WTC11 (cell line): ENCODE measurements at regions not wholly inside any gene's neighbourhood (a gene's known extent, or its start where the extent isn't known, plus 50 kb on each side); places are given as distances from the start of the nearest gene placed in this dataset.

Experiments
- ATAC-seq: fragments of 200-7000 bp; cut with Tn5 transposase; 2 replicates; pipeline ENCODE4 v1.10.0; 2021; ENCODE audit warnings: mild to moderate bottlenecking, moderate library complexity
- CTCF ChIA-PET: fragments of 300-600 bp; sonication (Branson Sonifier 250); formaldehyde crosslinking; loops from one replicate; lab custom pipeline; 2021; ENCODE audit warnings: antibody characterized with exemption; lab: Charles Lee
- POLR2A ChIA-PET: fragments of 350-600 bp; sonication (Branson Sonifier 250); formaldehyde crosslinking; loops from one replicate; lab custom pipeline; 2021; ENCODE audit warnings: antibody characterized with exemption; lab: Charles Lee
- DNase-seq: peaks from one replicate; pipeline ENCODE4 v3.0.0; 2021; ENCODE audit warnings: low spot score
- H3K27ac Mint-ChIP-seq: 2 replicates; pipeline ENCODE4 v1.8.0; 2021; ENCODE audit warnings: mixed read lengths
- H3K27me3 Mint-ChIP-seq: 2 replicates; pipeline ENCODE4 v1.8.0; 2021; ENCODE audit warnings: low read depth, mild to moderate bottlenecking, moderate library complexity, mixed read lengths
- H3K36me3 Mint-ChIP-seq: 2 replicates; pipeline ENCODE4 v1.8.0; 2021; ENCODE audit warnings: mixed read lengths
- H3K4me1 Mint-ChIP-seq: 2 replicates; pipeline ENCODE4 v1.8.0; 2022; ENCODE audit warnings: mixed read lengths
- H3K4me3 Mint-ChIP-seq: 2 replicates; pipeline ENCODE4 v1.8.0; 2021; ENCODE audit warnings: mild to moderate bottlenecking, moderate library complexity, mixed read lengths
- H3K9me3 Mint-ChIP-seq: 2 replicates; pipeline ENCODE4 v1.8.0; 2021; ENCODE audit warnings: mixed read lengths
- ATF1 ChIP-seq: sonication (generic); formaldehyde crosslinking; IDR thresholded peaks from 2 replicates; pipeline ENCODE4 v1.8.1; 2023; ENCODE audit warnings: mild to moderate bottlenecking, moderate library complexity, missing genetic modification reagents
- CREM ChIP-seq: sonication (generic); formaldehyde crosslinking; IDR thresholded peaks from 2 replicates; pipeline ENCODE4 v1.8.1; 2022; ENCODE audit warnings: mild to moderate bottlenecking, missing genetic modification reagents, moderate library complexity
- E2F4 ChIP-seq: sonication (generic); formaldehyde crosslinking; IDR thresholded peaks from 2 replicates; pipeline ENCODE4 v1.8.1; 2022; ENCODE audit warnings: low read depth, mild to moderate bottlenecking, moderate library complexity, missing genetic modification reagents, borderline replicate concordance
- GRHL2 ChIP-seq: fragments of 250-450 bp; sonication (Bioruptor Pico); IDR thresholded peaks from 2 replicates; pipeline ENCODE4 v1.8.0; 2022; ENCODE audit warnings: mild to moderate bottlenecking, moderate library complexity; ENCODE audit not compliant: insufficient replicate concordance, severe bottlenecking
- MAX ChIP-seq: sonication (generic); formaldehyde crosslinking; IDR thresholded peaks from 2 replicates; pipeline ENCODE4 v1.8.0; 2022; ENCODE audit warnings: mild to moderate bottlenecking, missing genetic modification reagents
- MXD4 ChIP-seq: fragments of 250-450 bp; sonication (Bioruptor Pico); IDR thresholded peaks from 2 replicates; pipeline ENCODE4 v1.8.0; 2021; ENCODE audit warnings: mild to moderate bottlenecking, moderate library complexity, borderline replicate concordance
- MYBL2 ChIP-seq: sonication (generic); formaldehyde crosslinking; IDR thresholded peaks from 2 replicates; pipeline ENCODE4 v1.8.1; 2023; ENCODE audit warnings: mild to moderate bottlenecking, moderate library complexity, missing genetic modification reagents
- OVOL2 ChIP-seq: fragments of 250-450 bp; sonication (Bioruptor Pico); IDR thresholded peaks from 2 replicates; pipeline ENCODE4 v1.9.0; 2021; ENCODE audit warnings: mild to moderate bottlenecking, borderline replicate concordance
- SP1 ChIP-seq: sonication (generic); formaldehyde crosslinking; conservative IDR thresholded peaks from 2 replicates; pipeline ENCODE4 v1.8.1; 2022; ENCODE audit warnings: missing genetic modification reagents
- USF2 ChIP-seq: sonication (generic); formaldehyde crosslinking; IDR thresholded peaks from 2 replicates; pipeline ENCODE4 v1.8.1; 2023; ENCODE audit warnings: mild to moderate bottlenecking, missing genetic modification reagents, moderate library complexity
- ZBTB21 ChIP-seq: sonication (generic); formaldehyde crosslinking; IDR thresholded peaks from 2 replicates; pipeline ENCODE4 v1.8.1; 2023; ENCODE audit warnings: mild to moderate bottlenecking, missing genetic modification reagents, borderline replicate concordance
- ZMAT4 ChIP-seq: fragments of 250-450 bp; sonication (Bioruptor Pico); IDR thresholded peaks from 2 replicates; pipeline ENCODE4 v1.9.0; 2021; ENCODE audit warnings: mild to moderate bottlenecking
- ZNF121 ChIP-seq: sonication (generic); formaldehyde crosslinking; IDR thresholded peaks from 2 replicates; pipeline ENCODE4 v1.8.0; 2023; ENCODE audit warnings: missing genetic modification reagents
- ZNF263 ChIP-seq: sonication (generic); formaldehyde crosslinking; IDR thresholded peaks from 2 replicates; pipeline ENCODE4 v1.8.1; 2022; ENCODE audit warnings: low read depth, mild to moderate bottlenecking, moderate library complexity, missing genetic modification reagents
- ZNF317 ChIP-seq: sonication (generic); formaldehyde crosslinking; IDR thresholded peaks from 2 replicates; pipeline ENCODE4 v1.8.1; 2023; ENCODE audit warnings: low read depth, mild to moderate bottlenecking, moderate library complexity, missing genetic modification reagents, borderline replicate concordance
- ZNF423 ChIP-seq: fragments of 250-450 bp; sonication (Bioruptor Pico); IDR thresholded peaks from 2 replicates; pipeline ENCODE4 v2.1.2; 2022; ENCODE audit warnings: mild to moderate bottlenecking, moderate library complexity
- TF ChIP-seq, protein P1 (sequence below): fragments of 200-600 bp; IDR thresholded peaks from 2 replicates; pipeline ENCODE4 v1.8.0; 2022; ENCODE audit warnings: antibody characterized with exemption
- TF ChIP-seq, protein P2 (sequence below): sonication (generic); formaldehyde crosslinking; IDR thresholded peaks from 2 replicates; pipeline ENCODE4 v1.8.0; 2022; ENCODE audit warnings: mild to moderate bottlenecking, missing genetic modification reagents
- TF ChIP-seq, protein P3 (sequence below): sonication (generic); formaldehyde crosslinking; IDR thresholded peaks from 2 replicates; pipeline ENCODE4 v1.8.1; 2023; ENCODE audit warnings: mild to moderate bottlenecking, missing genetic modification reagents
- TF ChIP-seq, protein P4 (sequence below): fragments of 250-450 bp; sonication (Bioruptor Pico); IDR thresholded peaks from 2 replicates; pipeline ENCODE4 v2.1.2; 2022; ENCODE audit warnings: mild to moderate bottlenecking, moderate library complexity
- TF ChIP-seq, protein P5 (sequence below): sonication (generic); formaldehyde crosslinking; IDR thresholded peaks from 2 replicates; pipeline ENCODE4 v1.8.0; 2022; ENCODE audit warnings: missing genetic modification reagents

DNA sequence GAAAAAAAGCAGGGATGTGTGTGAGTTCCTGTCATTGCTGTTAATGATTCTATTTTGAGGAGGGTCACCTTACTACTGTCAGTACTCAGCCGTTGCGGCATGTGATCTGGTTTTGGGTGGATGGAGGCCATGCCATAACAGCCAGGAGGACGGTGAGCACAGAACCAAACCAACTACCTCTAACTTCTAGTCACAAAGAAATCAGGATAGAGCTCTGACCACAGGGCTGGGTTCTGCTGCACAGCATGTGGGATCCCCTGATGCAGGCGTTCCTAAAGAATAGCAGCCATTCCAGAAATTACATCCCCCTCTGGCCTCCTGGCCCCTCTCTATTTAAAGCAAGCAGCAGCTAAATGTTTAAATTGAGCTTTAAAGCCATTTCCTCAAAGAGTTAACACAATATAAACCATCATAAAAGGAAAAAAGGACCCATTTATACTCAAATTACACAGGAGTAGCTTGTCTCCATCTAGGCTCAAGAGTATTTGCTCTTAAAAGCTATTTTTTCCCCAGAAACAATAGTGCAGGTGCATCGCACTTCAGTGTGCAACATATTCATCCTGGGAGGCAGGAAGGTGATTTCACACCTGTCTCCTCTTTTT, 786.4 kb downstream of the RNF144A start:
- peaks cover 18% of the 10 kb centered on the region for H3K36me3 Mint-ChIP-seq
- DNase-seq: peak; percentile 72
- ATAC-seq: peak; percentile 87
- CTCF ChIA-PET: interaction anchor here (0.9 to 1.9 kb wide), 3 partner anchors 32 to 276 kb away, joined by 5 to 6 read pairs (median 6); no protein-coding TSS in a partner anchor
- H3K4me1 Mint-ChIP-seq: peaks cover 58% of the 10 kb centered on the region
- peak overlapping the region; percentile 86 for H3K27ac Mint-ChIP-seq
- H3K4me3 Mint-ChIP-seq: peak overlapping the region; percentile 41
- H3K27me3 Mint-ChIP-seq: no peaks in the 10 kb centered on the region
- POLR2A ChIA-PET: interaction anchor here (0.9 to 1.0 kb wide), 2 partner anchors 175 to 272 kb away, joined by 3 read pairs; no protein-coding TSS in a partner anchor
- peaks cover 20% of the 10 kb centered on the region for H3K9me3 Mint-ChIP-seq
- TF ChIP-seq CREM (no peak), ZBTB21 (CRISPR knock-in tag) (0 out of 2 replicates have a peak, but pooled peaks have one; percentile 2), ZNF423 (CRISPR knock-in tag) (peak; percentile 32), E2F4 (CRISPR knock-in tag) (no peak), USF2 (CRISPR knock-in tag) (no peak), SP1 (CRISPR knock-in tag) (0 out of 2 replicates have a peak, but pooled peaks have one; percentile 41), GRHL2 (CRISPR knock-in tag) (no peak), MYBL2 (CRISPR knock-in tag) (no peak), ZNF263 (CRISPR knock-in tag) (peak; percentile 29; the same call in 1 of the 2 replicates), OVOL2 (no peak), MXD4 (CRISPR knock-in tag) (no peak), ZNF121 (CRISPR knock-in tag) (no peak), ZNF317 (no peak), MAX (CRISPR knock-in tag) (no peak), ATF1 (CRISPR knock-in tag) (no peak), ZMAT4 (CRISPR knock-in tag) (no peak)
- TF ChIP-seq, protein P1, sequence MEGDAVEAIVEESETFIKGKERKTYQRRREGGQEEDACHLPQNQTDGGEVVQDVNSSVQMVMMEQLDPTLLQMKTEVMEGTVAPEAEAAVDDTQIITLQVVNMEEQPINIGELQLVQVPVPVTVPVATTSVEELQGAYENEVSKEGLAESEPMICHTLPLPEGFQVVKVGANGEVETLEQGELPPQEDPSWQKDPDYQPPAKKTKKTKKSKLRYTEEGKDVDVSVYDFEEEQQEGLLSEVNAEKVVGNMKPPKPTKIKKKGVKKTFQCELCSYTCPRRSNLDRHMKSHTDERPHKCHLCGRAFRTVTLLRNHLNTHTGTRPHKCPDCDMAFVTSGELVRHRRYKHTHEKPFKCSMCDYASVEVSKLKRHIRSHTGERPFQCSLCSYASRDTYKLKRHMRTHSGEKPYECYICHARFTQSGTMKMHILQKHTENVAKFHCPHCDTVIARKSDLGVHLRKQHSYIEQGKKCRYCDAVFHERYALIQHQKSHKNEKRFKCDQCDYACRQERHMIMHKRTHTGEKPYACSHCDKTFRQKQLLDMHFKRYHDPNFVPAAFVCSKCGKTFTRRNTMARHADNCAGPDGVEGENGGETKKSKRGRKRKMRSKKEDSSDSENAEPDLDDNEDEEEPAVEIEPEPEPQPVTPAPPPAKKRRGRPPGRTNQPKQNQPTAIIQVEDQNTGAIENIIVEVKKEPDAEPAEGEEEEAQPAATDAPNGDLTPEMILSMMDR: no peak
- TF ChIP-seq, protein P2, sequence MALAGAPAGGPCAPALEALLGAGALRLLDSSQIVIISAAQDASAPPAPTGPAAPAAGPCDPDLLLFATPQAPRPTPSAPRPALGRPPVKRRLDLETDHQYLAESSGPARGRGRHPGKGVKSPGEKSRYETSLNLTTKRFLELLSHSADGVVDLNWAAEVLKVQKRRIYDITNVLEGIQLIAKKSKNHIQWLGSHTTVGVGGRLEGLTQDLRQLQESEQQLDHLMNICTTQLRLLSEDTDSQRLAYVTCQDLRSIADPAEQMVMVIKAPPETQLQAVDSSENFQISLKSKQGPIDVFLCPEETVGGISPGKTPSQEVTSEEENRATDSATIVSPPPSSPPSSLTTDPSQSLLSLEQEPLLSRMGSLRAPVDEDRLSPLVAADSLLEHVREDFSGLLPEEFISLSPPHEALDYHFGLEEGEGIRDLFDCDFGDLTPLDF (CRISPR knock-in tag): no peak
- TF ChIP-seq, protein P3, sequence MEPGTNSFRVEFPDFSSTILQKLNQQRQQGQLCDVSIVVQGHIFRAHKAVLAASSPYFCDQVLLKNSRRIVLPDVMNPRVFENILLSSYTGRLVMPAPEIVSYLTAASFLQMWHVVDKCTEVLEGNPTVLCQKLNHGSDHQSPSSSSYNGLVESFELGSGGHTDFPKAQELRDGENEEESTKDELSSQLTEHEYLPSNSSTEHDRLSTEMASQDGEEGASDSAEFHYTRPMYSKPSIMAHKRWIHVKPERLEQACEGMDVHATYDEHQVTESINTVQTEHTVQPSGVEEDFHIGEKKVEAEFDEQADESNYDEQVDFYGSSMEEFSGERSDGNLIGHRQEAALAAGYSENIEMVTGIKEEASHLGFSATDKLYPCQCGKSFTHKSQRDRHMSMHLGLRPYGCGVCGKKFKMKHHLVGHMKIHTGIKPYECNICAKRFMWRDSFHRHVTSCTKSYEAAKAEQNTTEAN: peak; percentile 86
- TF ChIP-seq, protein P4, sequence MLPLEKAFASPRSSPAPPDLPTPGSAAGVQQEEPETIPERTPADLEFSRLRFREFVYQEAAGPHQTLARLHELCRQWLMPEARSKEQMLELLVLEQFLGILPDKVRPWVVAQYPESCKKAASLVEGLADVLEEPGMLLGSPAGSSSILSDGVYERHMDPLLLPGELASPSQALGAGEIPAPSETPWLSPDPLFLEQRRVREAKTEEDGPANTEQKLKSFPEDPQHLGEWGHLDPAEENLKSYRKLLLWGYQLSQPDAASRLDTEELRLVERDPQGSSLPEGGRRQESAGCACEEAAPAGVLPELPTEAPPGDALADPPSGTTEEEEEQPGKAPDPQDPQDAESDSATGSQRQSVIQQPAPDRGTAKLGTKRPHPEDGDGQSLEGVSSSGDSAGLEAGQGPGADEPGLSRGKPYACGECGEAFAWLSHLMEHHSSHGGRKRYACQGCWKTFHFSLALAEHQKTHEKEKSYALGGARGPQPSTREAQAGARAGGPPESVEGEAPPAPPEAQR (CRISPR knock-in tag): no peak
- TF ChIP-seq, protein P5, sequence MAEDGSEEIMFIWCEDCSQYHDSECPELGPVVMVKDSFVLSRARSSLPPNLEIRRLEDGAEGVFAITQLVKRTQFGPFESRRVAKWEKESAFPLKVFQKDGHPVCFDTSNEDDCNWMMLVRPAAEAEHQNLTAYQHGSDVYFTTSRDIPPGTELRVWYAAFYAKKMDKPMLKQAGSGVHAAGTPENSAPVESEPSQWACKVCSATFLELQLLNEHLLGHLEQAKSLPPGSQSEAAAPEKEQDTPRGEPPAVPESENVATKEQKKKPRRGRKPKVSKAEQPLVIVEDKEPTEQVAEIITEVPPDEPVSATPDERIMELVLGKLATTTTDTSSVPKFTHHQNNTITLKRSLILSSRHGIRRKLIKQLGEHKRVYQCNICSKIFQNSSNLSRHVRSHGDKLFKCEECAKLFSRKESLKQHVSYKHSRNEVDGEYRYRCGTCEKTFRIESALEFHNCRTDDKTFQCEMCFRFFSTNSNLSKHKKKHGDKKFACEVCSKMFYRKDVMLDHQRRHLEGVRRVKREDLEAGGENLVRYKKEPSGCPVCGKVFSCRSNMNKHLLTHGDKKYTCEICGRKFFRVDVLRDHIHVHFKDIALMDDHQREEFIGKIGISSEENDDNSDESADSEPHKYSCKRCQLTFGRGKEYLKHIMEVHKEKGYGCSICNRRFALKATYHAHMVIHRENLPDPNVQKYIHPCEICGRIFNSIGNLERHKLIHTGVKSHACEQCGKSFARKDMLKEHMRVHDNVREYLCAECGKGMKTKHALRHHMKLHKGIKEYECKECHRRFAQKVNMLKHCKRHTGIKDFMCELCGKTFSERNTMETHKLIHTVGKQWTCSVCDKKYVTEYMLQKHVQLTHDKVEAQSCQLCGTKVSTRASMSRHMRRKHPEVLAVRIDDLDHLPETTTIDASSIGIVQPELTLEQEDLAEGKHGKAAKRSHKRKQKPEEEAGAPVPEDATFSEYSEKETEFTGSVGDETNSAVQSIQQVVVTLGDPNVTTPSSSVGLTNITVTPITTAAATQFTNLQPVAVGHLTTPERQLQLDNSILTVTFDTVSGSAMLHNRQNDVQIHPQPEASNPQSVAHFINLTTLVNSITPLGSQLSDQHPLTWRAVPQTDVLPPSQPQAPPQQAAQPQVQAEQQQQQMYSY (CRISPR knock-in tag): peak; percentile 83
